Osteocyte (in vitro differentiated cells): ENCODE measurements at regions not wholly inside any gene's neighbourhood (a gene's known extent, or its start where the extent isn't known, plus 50 kb on each side); places are given as distances from the start of the nearest gene placed in this dataset.

Experiments used
- DNase-seq: peaks from one replicate; pipeline ENCODE4 v3.0.0; 2021; ENCODE audit warnings: mixed read lengths; ENCODE audit not compliant: unreplicated experiment; ENCODE audit errors: extremely low spot score
- H3K27ac Mint-ChIP-seq: one replicate; pipeline ENCODE4 v1.8.0; 2021; ENCODE audit warnings: mild to moderate bottlenecking, mixed read lengths; ENCODE audit not compliant: unreplicated experiment
- H3K27me3 Mint-ChIP-seq: one replicate; pipeline ENCODE4 v1.8.0; 2021; ENCODE audit warnings: mixed read lengths; ENCODE audit not compliant: unreplicated experiment
- H3K36me3 Mint-ChIP-seq: one replicate; pipeline ENCODE4 v1.8.0; 2021; ENCODE audit warnings: mixed read lengths; ENCODE audit not compliant: unreplicated experiment
- H3K4me1 Mint-ChIP-seq: one replicate; pipeline ENCODE4 v1.8.0; 2021; ENCODE audit warnings: mixed read lengths; ENCODE audit not compliant: unreplicated experiment
- H3K4me3 Mint-ChIP-seq: one replicate; pipeline ENCODE4 v1.8.0; 2021; ENCODE audit warnings: mild to moderate bottlenecking, moderate library complexity, mixed read lengths; ENCODE audit not compliant: unreplicated experiment
- H3K9me3 Mint-ChIP-seq: one replicate; pipeline ENCODE4 v1.8.0; 2021; ENCODE audit warnings: mixed read lengths; ENCODE audit not compliant: unreplicated experiment
- CTCF ChIP-seq: fragments of 200-600 bp; sonication (generic); IDR thresholded peaks from 2 replicates; pipeline ENCODE4 v1.5.0; 2021; ENCODE audit warnings: antibody characterized with exemption, mild to moderate bottlenecking, moderate library complexity

DNA sequence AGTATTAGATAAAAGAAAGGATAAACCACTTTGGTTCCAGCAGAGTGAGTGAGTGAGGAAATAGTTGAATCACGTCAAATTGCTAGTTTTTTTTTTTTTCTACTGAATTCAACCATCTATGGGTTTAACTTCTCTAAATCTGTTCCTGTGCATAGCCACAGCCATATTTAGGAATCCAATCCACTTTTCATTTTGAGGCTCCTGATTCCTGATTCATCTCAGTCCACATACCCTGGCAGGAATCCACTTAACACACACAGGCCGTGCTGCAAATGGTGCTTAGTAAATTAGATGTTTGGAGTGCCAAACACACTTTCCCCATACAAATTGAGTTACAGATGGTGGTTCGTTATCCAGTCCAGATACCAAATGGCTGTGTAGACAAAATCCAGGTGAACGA, 220.3 kb downstream of the ALDH8A1 start:
- DNase-seq = no peak
- Mint-ChIP-seq H3K4me1 (peaks cover 22% of the 10 kb centered on the region), H3K27me3 (no peaks in the 10 kb centered on the region), H3K9me3 (peaks cover 4% of the 10 kb centered on the region), H3K27ac (no peak overlapping the region), H3K4me3 (no peak overlapping the region), H3K36me3 (no peaks in the 10 kb centered on the region)
- no peak for TF ChIP-seq CTCF

- Mint-ChIP-seq H3K4me3 (no peak overlapping the region), H3K4me1 (peaks cover 37% of the 10 kb centered on the region), H3K9me3 (peaks cover 4% of the 10 kb centered on the region), H3K27ac (no peak overlapping the region), H3K36me3 (no peaks in the 10 kb centered on the region), H3K27me3 (no peaks in the 10 kb centered on the region)
- no peak for DNase-seq
- no peak for TF ChIP-seq CTCF
These were observed 222.8 kb downstream of the ALDH8A1 start for GRCh38 chr6:134727081-134727480.

DNA sequence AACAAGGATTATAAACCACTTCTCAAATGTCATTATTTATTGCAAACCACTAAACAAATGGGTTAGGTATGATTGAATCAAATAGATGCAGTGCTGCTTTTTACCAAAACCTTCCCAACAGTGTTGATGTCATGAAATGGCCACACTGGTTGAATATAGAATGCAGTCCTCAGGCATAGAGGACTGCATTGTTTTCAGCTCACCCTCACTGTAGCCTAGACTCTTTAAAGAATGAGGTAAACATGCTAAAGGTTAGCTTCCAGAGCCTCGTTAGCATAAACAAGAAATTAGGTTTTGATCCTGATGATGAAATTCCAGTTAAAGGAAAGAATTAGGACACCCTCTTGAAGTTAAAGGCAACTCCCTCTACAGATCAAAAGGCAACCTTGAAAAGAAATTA, 224.3 kb downstream of the ALDH8A1 start:
- H3K36me3 Mint-ChIP-seq = no peaks in the 10 kb centered on the region
- peaks cover 4% of the 10 kb centered on the region for H3K9me3 Mint-ChIP-seq
- peaks cover 51% of the 10 kb centered on the region for H3K4me1 Mint-ChIP-seq
- no peak overlapping the region for H3K4me3 Mint-ChIP-seq
- DNase-seq = no peak
- peak overlapping the region; percentile 83 for H3K27ac Mint-ChIP-seq
- TF ChIP-seq CTCF = no peak
- H3K27me3 Mint-ChIP-seq = no peaks in the 10 kb centered on the region

- TF ChIP-seq CTCF = no peak
- Mint-ChIP-seq H3K9me3 (peaks cover 4% of the 10 kb centered on the region), H3K4me3 (no peak overlapping the region), H3K27me3 (no peaks in the 10 kb centered on the region), H3K27ac (peak overlapping the region; percentile 83), H3K4me1 (peaks cover 58% of the 10 kb centered on the region), H3K36me3 (no peaks in the 10 kb centered on the region)
- no peak for DNase-seq
These were observed 225.0 kb downstream of the ALDH8A1 start for GRCh38 chr6:134724771-134725340.

- Mint-ChIP-seq H3K9me3 (peaks cover 4% of the 10 kb centered on the region), H3K27ac (peak overlapping the region; percentile 76), H3K27me3 (no peaks in the 10 kb centered on the region), H3K36me3 (no peaks in the 10 kb centered on the region), H3K4me1 (peaks cover 61% of the 10 kb centered on the region), H3K4me3 (peak overlapping the region; percentile 18)
- no peak for DNase-seq
- TF ChIP-seq CTCF = no peak
These were observed 226.6 kb downstream of the ALDH8A1 start for GRCh38 chr6:134723081-134723871.
